HEK293T (cell line): ENCODE measurements at regions not wholly inside any gene's neighbourhood (a gene's known extent, or its start where the extent isn't known, plus 50 kb on each side); places are given as distances from the start of the nearest gene placed in this dataset.

ENCODE experiments used
- CTBP1 ChIP-seq: fragments of 450-650 bp; IDR thresholded peaks from 2 replicates; pipeline ENCODE4 v1.6.1; 2016; ENCODE audit warnings: borderline replicate concordance
- ELF4 ChIP-seq: fragments of 450-650 bp; IDR thresholded peaks from 2 replicates; pipeline ENCODE4 v1.6.1; 2017; ENCODE audit warnings: antibody characterized with exemption
- FOXA1 ChIP-seq: fragments of 450-650 bp; IDR thresholded peaks from 2 replicates; pipeline ENCODE4 v1.6.1; 2016; ENCODE audit warnings: mild to moderate bottlenecking

DNA sequence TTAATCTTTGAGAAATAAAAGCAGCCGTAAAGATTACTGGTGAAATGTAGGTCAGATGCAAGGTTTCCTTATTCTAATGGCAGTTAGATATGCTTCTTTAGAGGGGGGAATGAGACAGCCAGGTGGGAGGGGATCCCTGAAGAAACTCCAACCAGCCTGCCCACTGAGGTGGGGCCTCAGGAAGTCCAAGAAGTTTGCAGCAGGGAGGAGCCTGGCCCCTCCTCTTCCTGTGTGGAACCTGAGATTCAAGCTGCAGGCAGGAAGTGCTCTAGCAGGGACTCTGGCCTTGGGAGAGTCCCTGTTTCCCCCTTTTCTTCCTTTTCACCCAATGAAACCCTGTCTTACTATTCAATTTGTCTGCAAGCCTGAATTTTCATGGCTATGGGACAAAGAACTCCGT lies 101.4 kb upstream of the SLITRK2 start:
- TF ChIP-seq ELF4 (no peak), CTBP1 (no peak), FOXA1 (no peak)
